GM23248 (cell line): ENCODE measurements at regions not wholly inside any gene's neighbourhood (a gene's known extent, or its start where the extent isn't known, plus 50 kb on each side); places are given as distances from the start of the nearest gene placed in this dataset.
"Not testable (repeated sequence)": the region's sequence is repeated elsewhere in the genome, so short reads cannot be mapped to it uniquely, and the experiment has no call there.

Experiments used
- DNase-seq: peaks from one replicate; pipeline ENCODE4 v3.0.0-alpha.2; 2015
- H2AFZ ChIP-seq: fragments of 200-600 bp; sonication (generic); 2 replicates; pipeline ENCODE4 v1.6.1; 2016; ENCODE audit warnings: antibody characterized with exemption
- H3F3A ChIP-seq: fragments of 200-600 bp; sonication (generic); 2 replicates; pipeline ENCODE4 v1.6.1; 2016; ENCODE audit warnings: mild to moderate bottlenecking, antibody characterized with exemption, mixed run types; ENCODE audit not compliant: insufficient read depth
- H3K27ac ChIP-seq: fragments of 200-600 bp; sonication (generic); 2 replicates; pipeline ENCODE4 v1.5.1; 2016; ENCODE audit warnings: mild to moderate bottlenecking
- H3K27me3 ChIP-seq: fragments of 200-600 bp; sonication (generic); replicated peaks from 2 replicates; pipeline ENCODE4 v1.6.1; 2016; ENCODE audit warnings: mild to moderate bottlenecking; ENCODE audit not compliant: insufficient read depth
- H3K36me3 ChIP-seq: fragments of 200-600 bp; sonication (generic); 2 replicates; pipeline ENCODE4 v1.6.1; 2016; ENCODE audit warnings: low read depth, mild to moderate bottlenecking
- H3K4me1 ChIP-seq: fragments of 200-600 bp; sonication (generic); 2 replicates; pipeline ENCODE4 v1.6.1; 2016; ENCODE audit warnings: mild to moderate bottlenecking; ENCODE audit not compliant: insufficient read depth
- H3K4me2 ChIP-seq: fragments of 200-600 bp; sonication (generic); one replicate; pipeline ENCODE4 v1.6.1; 2016; ENCODE audit warnings: mild to moderate bottlenecking; ENCODE audit not compliant: unreplicated experiment
- H3K4me3 ChIP-seq: fragments of 200-600 bp; sonication (generic); 2 replicates; pipeline ENCODE4 v1.5.1; 2016; ENCODE audit warnings: mild to moderate bottlenecking
- H3K79me2 ChIP-seq: fragments of 200-600 bp; sonication (generic); 2 replicates; pipeline ENCODE4 v1.6.1; 2016; ENCODE audit warnings: mild to moderate bottlenecking; ENCODE audit not compliant: insufficient read depth
- H3K9ac ChIP-seq: fragments of 200-600 bp; sonication (generic); 2 replicates; pipeline ENCODE4 v1.6.1; 2016; ENCODE audit warnings: mild to moderate bottlenecking
- H3K9me2 ChIP-seq: fragments of 200-600 bp; sonication (generic); 2 replicates; pipeline ENCODE4 v1.6.1; 2016; ENCODE audit warnings: mixed run types, mild to moderate bottlenecking, moderate library complexity; ENCODE audit not compliant: insufficient read depth
- H3K9me3 ChIP-seq: fragments of 200-600 bp; sonication (generic); one replicate; pipeline ENCODE4 v1.6.1; 2017; ENCODE audit warnings: low read depth
- H4K20me1 ChIP-seq: fragments of 200-600 bp; sonication (generic); 2 replicates; pipeline ENCODE4 v1.6.0; 2016; ENCODE audit not compliant: insufficient read depth
- EZH2 ChIP-seq: fragments of 200-600 bp; sonication (generic); IDR thresholded peaks from 2 replicates; pipeline ENCODE4 v1.6.1; 2018; ENCODE audit warnings: antibody characterized with exemption, mild to moderate bottlenecking; ENCODE audit not compliant: insufficient read depth, poor library complexity, severe bottlenecking
- EZH2phosphoT487 ChIP-seq: fragments of 200-600 bp; sonication (generic); IDR thresholded peaks from 2 replicates; pipeline ENCODE4 v1.6.1; 2018; ENCODE audit warnings: antibody characterized with exemption, moderate library complexity, mild to moderate bottlenecking, low read depth; ENCODE audit not compliant: insufficient read depth
- whole genome bisulfite sequencing, 2 experiments: methylation state at CpG; one replicate each; pipeline ENCODE4 v1.1.6; 2015 to 2017; ENCODE audit warnings: low lambda C conversion rate in 2 of 2, low coverage in 1 of 2; ENCODE audit errors: missing lambda C conversion rate in 2 of 2; 5-methylcytosine and 5-hydroxymethylcytosine counted together
- in situ Hi-C: fragments of 300-500 bp; cut with MboI; formaldehyde crosslinking; loops from 2 replicates; pipeline ENCODE4 v1.15.0; 2020

GRCh38 chr1:4132352-4133296, 232.6 kb upstream of the C1orf174 start:
- H3K27me3 ChIP-seq = no peaks in the 10 kb centered on the region
- no peaks in the 10 kb centered on the region for H3K4me1 ChIP-seq
- no peaks in the 10 kb centered on the region for H3K9me3 ChIP-seq
- H3K9ac ChIP-seq = no peak overlapping the region
- no peaks in the 10 kb centered on the region for H4K20me1 ChIP-seq
- H3K4me3 ChIP-seq = no peak overlapping the region
- in situ Hi-C loops = no loop called here
- DNase-seq = no peak
- no peak overlapping the region for H2AFZ ChIP-seq
- no peak overlapping the region for H3K27ac ChIP-seq
- 48 to 52% methylated on average over 44 to 53 of the region's 53 CpGs for WGBS, 2 experiments
- H3K9me2 ChIP-seq = no peaks in the 10 kb centered on the region
- TF ChIP-seq EZH2phosphoT487 (no peak), EZH2 (no peak)
- no peaks in the 10 kb centered on the region for H3K79me2 ChIP-seq
- H3F3A ChIP-seq = no peaks in the 10 kb centered on the region
- no peak overlapping the region for H3K4me2 ChIP-seq
- H3K36me3 ChIP-seq = no peaks in the 10 kb centered on the region

GRCh38 chr1:4133297-4133938, 233.3 kb upstream of the C1orf174 start:
- H3K79me2 ChIP-seq = no peaks in the 10 kb centered on the region
- in situ Hi-C loops = no loop called here
- H3K27me3 ChIP-seq = no peaks in the 10 kb centered on the region
- 11 to 14% methylated on average over 21 to 24 of the region's 24 CpGs for WGBS, 2 experiments
- no peaks in the 10 kb centered on the region for H3F3A ChIP-seq
- no peak overlapping the region for H2AFZ ChIP-seq
- H4K20me1 ChIP-seq = no peaks in the 10 kb centered on the region
- no peak overlapping the region for H3K9ac ChIP-seq
- no peaks in the 10 kb centered on the region for H3K36me3 ChIP-seq
- no peak overlapping the region for H3K27ac ChIP-seq
- no peaks in the 10 kb centered on the region for H3K4me1 ChIP-seq
- H3K4me2 ChIP-seq = no peak overlapping the region
- H3K4me3 ChIP-seq = no peak overlapping the region
- H3K9me3 ChIP-seq = no peaks in the 10 kb centered on the region
- no peak for DNase-seq
- no peaks in the 10 kb centered on the region for H3K9me2 ChIP-seq
- TF ChIP-seq EZH2phosphoT487 (no peak), EZH2 (no peak)

GRCh38 chr1:4133939-4134321, 233.9 kb upstream of the C1orf174 start:
- Histone ChIP-seq H3K9me2 (no peaks in the 10 kb centered on the region), H3K79me2 (no peaks in the 10 kb centered on the region), H3F3A (no peaks in the 10 kb centered on the region), H3K4me2 (no peak overlapping the region), H2AFZ (no peak overlapping the region), H3K27me3 (no peaks in the 10 kb centered on the region), H3K27ac (no peak overlapping the region), H4K20me1 (no peaks in the 10 kb centered on the region), H3K9ac (no peak overlapping the region), H3K4me1 (no peaks in the 10 kb centered on the region), H3K36me3 (no peaks in the 10 kb centered on the region), H3K4me3 (no peak overlapping the region), H3K9me3 (no peaks in the 10 kb centered on the region)
- in situ Hi-C loops = no loop called here
- TF ChIP-seq EZH2phosphoT487 (no peak), EZH2 (no peak)
- 1 to 3% methylated on average over 9 of the region's 9 CpGs for WGBS, 2 experiments
- DNase-seq = no peak

- DNase-seq, H3K4me3 ChIP-seq, H3K9me3 ChIP-seq, H3K36me3 ChIP-seq, H3K4me2 ChIP-seq, H3K27me3 ChIP-seq, H3K79me2 ChIP-seq, H2AFZ ChIP-seq, in situ Hi-C loops, H3K27ac ChIP-seq, H3K9me2 ChIP-seq, H4K20me1 ChIP-seq, H3K9ac ChIP-seq, H3F3A ChIP-seq, H3K4me1 ChIP-seq: not testable (repeated sequence)
Measured at GRCh38 chr1:4135853-4136252, 235.8 kb upstream of the C1orf174 start.
